OCI-LY3 (cell line): ENCODE measurements at regions not wholly inside any gene's neighbourhood (a gene's known extent, or its start where the extent isn't known, plus 50 kb on each side); places are given as distances from the start of the nearest gene placed in this dataset.

Experiments used
- EZH2phosphoT487 ChIP-seq: fragments of 200-600 bp; shearing (Covaris generic); IDR thresholded peaks from 2 replicates; pipeline ENCODE4 v1.6.1; 2018; ENCODE audit warnings: antibody characterized with exemption, mixed run types, low read depth
- TF ChIP-seq, protein P1 (sequence below): fragments of 200-600, 300-600 bp; sonication (generic); IDR thresholded peaks from 2 replicates; pipeline ENCODE4 v1.5.1; 2014; ENCODE audit warnings: antibody characterized with exemption, low read length, low read depth

DNA sequence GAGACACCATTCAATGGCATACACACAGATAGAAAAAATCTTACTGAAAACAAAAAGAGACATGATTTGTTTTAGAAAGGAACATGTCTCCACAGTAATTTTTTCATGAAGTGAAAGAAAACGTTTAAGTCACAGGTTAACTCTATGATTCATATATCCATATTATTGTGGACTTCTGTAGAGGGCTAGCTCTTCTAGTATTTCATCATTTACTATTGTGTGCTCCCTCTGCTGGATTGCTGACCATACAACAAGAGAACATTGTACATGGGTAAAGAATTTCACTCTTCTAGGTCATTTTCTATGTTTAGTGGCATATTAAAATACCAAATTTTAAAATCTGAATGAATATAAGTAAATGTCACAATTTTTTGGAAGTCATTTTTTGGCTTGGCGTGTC, 91.8 kb upstream of the POU3F4 start:
- TF ChIP-seq, protein P1, sequence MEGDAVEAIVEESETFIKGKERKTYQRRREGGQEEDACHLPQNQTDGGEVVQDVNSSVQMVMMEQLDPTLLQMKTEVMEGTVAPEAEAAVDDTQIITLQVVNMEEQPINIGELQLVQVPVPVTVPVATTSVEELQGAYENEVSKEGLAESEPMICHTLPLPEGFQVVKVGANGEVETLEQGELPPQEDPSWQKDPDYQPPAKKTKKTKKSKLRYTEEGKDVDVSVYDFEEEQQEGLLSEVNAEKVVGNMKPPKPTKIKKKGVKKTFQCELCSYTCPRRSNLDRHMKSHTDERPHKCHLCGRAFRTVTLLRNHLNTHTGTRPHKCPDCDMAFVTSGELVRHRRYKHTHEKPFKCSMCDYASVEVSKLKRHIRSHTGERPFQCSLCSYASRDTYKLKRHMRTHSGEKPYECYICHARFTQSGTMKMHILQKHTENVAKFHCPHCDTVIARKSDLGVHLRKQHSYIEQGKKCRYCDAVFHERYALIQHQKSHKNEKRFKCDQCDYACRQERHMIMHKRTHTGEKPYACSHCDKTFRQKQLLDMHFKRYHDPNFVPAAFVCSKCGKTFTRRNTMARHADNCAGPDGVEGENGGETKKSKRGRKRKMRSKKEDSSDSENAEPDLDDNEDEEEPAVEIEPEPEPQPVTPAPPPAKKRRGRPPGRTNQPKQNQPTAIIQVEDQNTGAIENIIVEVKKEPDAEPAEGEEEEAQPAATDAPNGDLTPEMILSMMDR, result peak; percentile 50
- TF ChIP-seq EZH2phosphoT487, result no peak
